ENCODE measurements at regions not wholly inside any gene's neighbourhood (a gene's known extent, or its start where the extent isn't known, plus 50 kb on each side); places are given as distances from the start of the nearest gene placed in this dataset.

DNA sequence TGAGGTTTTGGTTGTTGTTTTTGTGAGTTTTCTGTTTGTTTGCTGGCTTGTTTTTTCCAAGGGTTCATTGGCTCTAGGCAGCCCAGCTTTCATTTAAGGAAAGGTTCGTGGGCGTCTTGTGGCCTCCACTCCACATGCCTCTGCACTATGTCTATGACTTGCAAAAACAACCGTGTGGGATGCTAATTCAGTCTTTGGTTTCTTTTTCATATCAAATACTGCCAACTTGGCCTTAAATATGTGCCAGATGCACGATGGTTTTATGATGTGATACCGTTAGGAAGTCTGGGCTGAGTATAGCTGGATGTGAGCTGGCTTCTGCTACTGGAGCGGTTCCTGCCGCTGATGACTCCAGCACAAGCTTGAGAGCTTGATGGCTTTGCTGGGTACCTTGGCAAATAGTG is 96.3 kb downstream of the BMP2 start:
- no peak overlapping the region for H2BK120ac ChIP-seq (ENCODE audit: low read depth, low read length)
- H3K18ac ChIP-seq (ENCODE audit: low read length) = no peak overlapping the region
- no peak overlapping the region for H2BK5ac ChIP-seq (ENCODE audit: low read length)
- H3K4me3 ChIP-seq (ENCODE audit: low read length in 2 of 2) = no peak overlapping the region
- H3K4ac ChIP-seq (ENCODE audit: low read length) = no peak overlapping the region
- H3K14ac ChIP-seq (ENCODE audit: low read length) = no peak overlapping the region
- no peak overlapping the region for H3K9ac ChIP-seq (ENCODE audit: low read depth, low read length, poor library complexity)
- H3K4me1 ChIP-seq (ENCODE audit: control insufficient read depth in 2 of 2, insufficient read depth in 1 of 2, low read depth in 1 of 2, low read length in 2 of 2) = peaks cover 0 to 2% of the 10 kb centered on the region in 2 donors
- no peak overlapping the region for H4K8ac ChIP-seq (ENCODE audit: low read depth, low read length)
- H2AK5ac ChIP-seq (ENCODE audit: low read depth, low read length) = no peak overlapping the region
- no CpG with 5 or more reads among the region's 7 CpGs for WGBS, 2 donors (ENCODE audit: extremely low coverage in 2 of 2, insufficient read length in 2 of 2, insufficient replicate concordance in 1 of 2)
- H2BK15ac ChIP-seq (ENCODE audit: low read length) = no peak overlapping the region
- no peaks in the 10 kb centered on the region for H3K27me3 ChIP-seq (ENCODE audit: control insufficient read depth in 3 of 3, insufficient read depth in 3 of 3, low read depth in 1 of 3, low read length in 3 of 3)
- H2AFZ ChIP-seq (ENCODE audit: low read length) = no peak overlapping the region
- H3K79me1 ChIP-seq (ENCODE audit: low read depth, low read length) = no peaks in the 10 kb centered on the region
- DNase-seq (ENCODE audit: low spot score) = no peak
- no peak overlapping the region for H3K23ac ChIP-seq (ENCODE audit: low read depth, low read length, poor library complexity)
- no peaks in the 10 kb centered on the region for H3K9me3 ChIP-seq (replicated peaks in 1 of 2; ENCODE audit: control insufficient read depth in 2 of 2, insufficient read depth in 1 of 2, low read depth in 1 of 2, low read length in 2 of 2)
- H3K4me2 ChIP-seq (ENCODE audit: insufficient read depth, low read length, poor library complexity, severe bottlenecking) = no peak overlapping the region
- no peak overlapping the region for H2BK12ac ChIP-seq (ENCODE audit: low read length)
- H4K91ac ChIP-seq (ENCODE audit: low read depth, low read length, poor library complexity) = no peak overlapping the region
- H3K27ac ChIP-seq (replicated peaks; ENCODE audit: low read length) = no peak overlapping the region
- H3K36me3 ChIP-seq (replicated peaks in 1 of 2; ENCODE audit: control insufficient read depth in 2 of 2, insufficient read depth in 2 of 2, low read length in 2 of 2) = no peaks in the 10 kb centered on the region

DNA sequence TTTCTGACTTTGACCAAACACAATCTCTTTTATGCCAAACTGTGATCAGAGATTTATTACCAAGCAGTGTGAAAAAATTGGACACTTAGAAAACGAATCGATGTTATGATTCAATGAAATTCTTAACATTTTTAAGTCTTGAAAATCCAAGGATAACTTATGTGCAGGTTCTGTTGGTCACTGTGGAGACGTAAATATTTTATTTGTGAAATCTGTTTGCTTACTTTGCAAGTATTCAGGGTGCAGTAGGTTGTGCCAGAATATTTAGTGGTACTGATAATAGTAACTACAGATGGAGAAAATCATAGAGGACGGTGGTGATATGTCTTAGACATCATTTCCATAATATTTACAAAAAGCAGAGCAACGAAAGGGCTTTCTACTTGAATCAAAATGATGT is 97.3 kb downstream of the BMP2 start:
- H3K23ac ChIP-seq (ENCODE audit: low read depth, low read length, poor library complexity) = no peak overlapping the region
- no peak overlapping the region for H2BK5ac ChIP-seq (ENCODE audit: low read length)
- H4K91ac ChIP-seq (ENCODE audit: low read depth, low read length, poor library complexity) = no peak overlapping the region
- H3K27ac ChIP-seq (replicated peaks; ENCODE audit: low read length) = no peak overlapping the region
- H3K27me3 ChIP-seq (ENCODE audit: control insufficient read depth in 3 of 3, insufficient read depth in 3 of 3, low read depth in 1 of 3, low read length in 3 of 3) = no peaks in the 10 kb centered on the region
- H2BK15ac ChIP-seq (ENCODE audit: low read length) = no peak overlapping the region
- H3K4me3 ChIP-seq (ENCODE audit: low read length in 2 of 2) = no peak overlapping the region
- no peak for DNase-seq (ENCODE audit: low spot score)
- no peak overlapping the region for H2AK5ac ChIP-seq (ENCODE audit: low read depth, low read length)
- no peaks in the 10 kb centered on the region for H3K9me3 ChIP-seq (replicated peaks in 1 of 2; ENCODE audit: control insufficient read depth in 2 of 2, insufficient read depth in 1 of 2, low read depth in 1 of 2, low read length in 2 of 2)
- no peak overlapping the region for H3K4me2 ChIP-seq (ENCODE audit: insufficient read depth, low read length, poor library complexity, severe bottlenecking)
- peaks cover 0 to 2% of the 10 kb centered on the region in 2 donors for H3K4me1 ChIP-seq (ENCODE audit: control insufficient read depth in 2 of 2, insufficient read depth in 1 of 2, low read depth in 1 of 2, low read length in 2 of 2)
- no peaks in the 10 kb centered on the region for H3K36me3 ChIP-seq (replicated peaks in 1 of 2; ENCODE audit: control insufficient read depth in 2 of 2, insufficient read depth in 2 of 2, low read length in 2 of 2)
- no peak overlapping the region for H3K9ac ChIP-seq (ENCODE audit: low read depth, low read length, poor library complexity)
- H2BK120ac ChIP-seq (ENCODE audit: low read depth, low read length) = no peak overlapping the region
- WGBS, 2 donors (ENCODE audit: extremely low coverage in 2 of 2, insufficient read length in 2 of 2, insufficient replicate concordance in 1 of 2) = no CpG with 5 or more reads among the region's 5 CpGs
- no peak overlapping the region for H2AFZ ChIP-seq (ENCODE audit: low read length)
- H3K14ac ChIP-seq (ENCODE audit: low read length) = no peak overlapping the region
- no peaks in the 10 kb centered on the region for H3K79me1 ChIP-seq (ENCODE audit: low read depth, low read length)
- no peak overlapping the region for H3K18ac ChIP-seq (ENCODE audit: low read length)
- H2BK12ac ChIP-seq (ENCODE audit: low read length) = no peak overlapping the region
- H4K8ac ChIP-seq (ENCODE audit: low read depth, low read length) = no peak overlapping the region
- no peak overlapping the region for H3K4ac ChIP-seq (ENCODE audit: low read length)

DNA sequence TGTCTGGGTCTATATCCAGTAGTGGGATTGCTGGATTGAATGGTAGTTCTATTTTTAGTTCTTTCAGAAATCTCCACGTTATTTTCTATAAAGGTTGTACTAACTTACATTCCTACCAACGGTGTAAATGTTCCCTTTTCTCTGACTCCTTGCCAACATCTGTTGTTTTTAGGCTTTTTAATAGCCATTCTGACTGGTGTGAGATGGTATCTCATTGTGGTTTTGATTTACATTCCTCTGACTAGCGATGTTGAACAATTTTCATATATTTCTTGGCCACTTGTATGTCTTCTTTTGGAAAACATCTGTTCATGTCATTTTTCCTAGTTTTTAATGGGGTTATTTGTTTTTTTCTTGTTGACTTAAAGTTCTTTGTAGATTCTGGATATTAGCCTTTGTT is 99.3 kb downstream of the BMP2 start:
- Histone ChIP-seq H4K91ac (ENCODE audit: low read depth, low read length, poor library complexity) (no peak overlapping the region), H3K9me3 (replicated peaks in 1 of 2; ENCODE audit: control insufficient read depth in 2 of 2, insufficient read depth in 1 of 2, low read depth in 1 of 2, low read length in 2 of 2) (no peaks in the 10 kb centered on the region), H2BK12ac (ENCODE audit: low read length) (no peak overlapping the region), H3K23ac (ENCODE audit: low read depth, low read length, poor library complexity) (no peak overlapping the region), H3K79me1 (ENCODE audit: low read depth, low read length) (no peaks in the 10 kb centered on the region), H3K9ac (ENCODE audit: low read depth, low read length, poor library complexity) (no peak overlapping the region), H3K27ac (replicated peaks; ENCODE audit: low read length) (no peak overlapping the region), H3K14ac (ENCODE audit: low read length) (no peak overlapping the region), H2AK5ac (ENCODE audit: low read depth, low read length) (no peak overlapping the region), H3K4me1 (ENCODE audit: control insufficient read depth in 2 of 2, insufficient read depth in 1 of 2, low read depth in 1 of 2, low read length in 2 of 2) (peaks cover 0 to under 1% of the 10 kb centered on the region in 2 donors), H3K27me3 (ENCODE audit: control insufficient read depth in 3 of 3, insufficient read depth in 3 of 3, low read depth in 1 of 3, low read length in 3 of 3) (no peaks in the 10 kb centered on the region), H2BK120ac (ENCODE audit: low read depth, low read length) (no peak overlapping the region), H2AFZ (ENCODE audit: low read length) (no peak overlapping the region), H3K36me3 (replicated peaks in 1 of 2; ENCODE audit: control insufficient read depth in 2 of 2, insufficient read depth in 2 of 2, low read length in 2 of 2) (no peaks in the 10 kb centered on the region), H3K4me2 (ENCODE audit: insufficient read depth, low read length, poor library complexity, severe bottlenecking) (no peak overlapping the region), H2BK15ac (ENCODE audit: low read length) (no peak overlapping the region), H3K18ac (ENCODE audit: low read length) (no peak overlapping the region), H2BK5ac (ENCODE audit: low read length) (no peak overlapping the region), H4K8ac (ENCODE audit: low read depth, low read length) (no peak overlapping the region), H3K4me3 (ENCODE audit: low read length in 2 of 2) (no peak overlapping the region), H3K4ac (ENCODE audit: low read length) (no peak overlapping the region)
- DNase-seq (ENCODE audit: low spot score) = no peak
- no CpG with 5 or more reads among the region's 3 CpGs for WGBS, 2 donors (ENCODE audit: extremely low coverage in 2 of 2, insufficient read length in 2 of 2, insufficient replicate concordance in 1 of 2)

DNA sequence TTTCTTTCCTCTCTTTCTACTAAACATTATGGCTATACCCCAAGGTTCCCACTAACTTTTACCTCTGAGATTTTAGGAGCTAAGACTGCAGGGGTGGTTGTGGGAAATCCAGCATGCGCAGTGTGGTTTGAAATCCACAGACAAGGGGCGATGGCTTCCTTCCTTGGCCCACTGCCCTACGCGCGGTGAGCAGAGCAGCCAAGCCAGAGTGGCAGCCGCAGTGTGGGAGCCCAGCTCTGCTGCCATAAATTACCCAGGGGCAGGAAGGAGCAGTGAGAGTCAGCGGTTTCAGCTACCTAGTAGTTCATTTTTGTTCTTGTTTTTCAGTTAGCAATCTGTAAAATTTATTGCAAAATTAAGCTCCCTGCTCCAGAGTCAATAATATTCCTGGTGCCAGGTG is 101.4 kb downstream of the BMP2 start:
- Histone ChIP-seq H2BK15ac (ENCODE audit: low read length) (no peak overlapping the region), H4K8ac (ENCODE audit: low read depth, low read length) (no peak overlapping the region), H3K23ac (ENCODE audit: low read depth, low read length, poor library complexity) (no peak overlapping the region), H3K4me1 (ENCODE audit: control insufficient read depth in 2 of 2, insufficient read depth in 1 of 2, low read depth in 1 of 2, low read length in 2 of 2) (no peaks in the 10 kb centered on the region), H3K36me3 (replicated peaks in 1 of 2; ENCODE audit: control insufficient read depth in 2 of 2, insufficient read depth in 2 of 2, low read length in 2 of 2) (no peaks in the 10 kb centered on the region), H4K91ac (ENCODE audit: low read depth, low read length, poor library complexity) (no peak overlapping the region), H3K18ac (ENCODE audit: low read length) (no peak overlapping the region), H3K4me2 (ENCODE audit: insufficient read depth, low read length, poor library complexity, severe bottlenecking) (no peak overlapping the region), H3K27me3 (ENCODE audit: control insufficient read depth in 3 of 3, insufficient read depth in 3 of 3, low read depth in 1 of 3, low read length in 3 of 3) (no peaks in the 10 kb centered on the region), H3K79me1 (ENCODE audit: low read depth, low read length) (no peaks in the 10 kb centered on the region), H3K4me3 (ENCODE audit: low read length in 2 of 2) (no peak overlapping the region), H2BK120ac (ENCODE audit: low read depth, low read length) (no peak overlapping the region), H2AK5ac (ENCODE audit: low read depth, low read length) (no peak overlapping the region), H2AFZ (ENCODE audit: low read length) (no peak overlapping the region), H2BK12ac (ENCODE audit: low read length) (no peak overlapping the region), H3K14ac (ENCODE audit: low read length) (no peak overlapping the region), H3K27ac (replicated peaks; ENCODE audit: low read length) (no peak overlapping the region), H2BK5ac (ENCODE audit: low read length) (no peak overlapping the region), H3K9ac (ENCODE audit: low read depth, low read length, poor library complexity) (no peak overlapping the region), H3K9me3 (replicated peaks in 1 of 2; ENCODE audit: control insufficient read depth in 2 of 2, insufficient read depth in 1 of 2, low read depth in 1 of 2, low read length in 2 of 2) (no peaks in the 10 kb centered on the region), H3K4ac (ENCODE audit: low read length) (no peak overlapping the region)
- no peak for DNase-seq (ENCODE audit: low spot score)
- no CpG with 5 or more reads among the region's 7 CpGs for WGBS, 2 donors (ENCODE audit: extremely low coverage in 2 of 2, insufficient read length in 2 of 2, insufficient replicate concordance in 1 of 2)

All from neuronal stem cell (in vitro differentiated cells).